GM21526 (cell line): ENCODE measurements at regions not wholly inside any gene's neighbourhood (a gene's known extent, or its start where the extent isn't known, plus 50 kb on each side); places are given as distances from the start of the nearest gene placed in this dataset.
"Not testable (repeated sequence)": the region's sequence is repeated elsewhere in the genome, so short reads cannot be mapped to it uniquely, and the experiment has no call there.

Experiments
- ATAC-seq: cut with Tn5 transposase; IDR thresholded peaks from one replicate; pipeline ENCODE4 v1.9.1; 2021; ENCODE audit warnings: moderate library complexity; ENCODE audit not compliant: unreplicated experiment, low FRiP score

DNA sequence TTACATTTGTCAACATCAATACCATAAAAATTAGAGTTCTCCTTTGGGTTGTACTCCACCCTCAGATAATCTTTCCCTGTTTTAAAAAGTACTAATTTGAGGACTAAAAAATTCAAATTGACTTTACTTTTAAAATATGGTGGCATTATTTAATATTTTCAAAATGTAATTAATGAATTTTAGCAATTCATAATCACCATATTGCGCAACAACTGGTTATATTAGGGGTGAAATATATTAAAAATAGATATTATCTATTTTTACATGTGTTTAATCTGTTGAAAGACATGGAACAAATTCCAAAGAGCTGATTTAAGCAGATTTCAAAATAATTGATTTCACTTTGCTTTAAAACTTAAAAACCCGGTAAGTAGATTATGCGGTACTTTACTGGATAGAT lies 236.6 kb upstream of the NOL4 start:
- ATAC-seq = no peak

DNA sequence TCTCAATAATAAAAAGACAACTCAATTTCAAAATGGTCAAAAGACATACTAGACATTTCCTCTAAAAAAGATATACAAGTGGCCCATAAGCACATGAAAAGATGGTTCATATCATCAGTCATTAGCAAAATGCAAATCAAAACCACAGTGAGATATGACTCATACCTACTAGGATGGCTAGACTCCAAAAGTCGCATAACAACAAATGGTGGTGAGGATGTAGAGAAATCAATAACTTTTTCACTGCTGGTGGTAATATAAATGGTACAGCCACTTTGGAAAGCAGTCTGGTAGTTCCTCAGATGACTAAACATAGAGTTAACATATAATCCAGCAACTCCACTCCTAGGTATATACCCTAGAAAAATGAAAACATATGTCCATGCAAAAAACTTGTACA lies 242.3 kb upstream of the NOL4 start:
- ATAC-seq = no peak

GRCh38 chr18:34480162-34480700 lies 229.9 kb upstream of the DTNA start:
- ATAC-seq = no peak

GRCh38 chr18:34482204-34482603 lies 227.9 kb upstream of the DTNA start:
- no peak for ATAC-seq

DNA sequence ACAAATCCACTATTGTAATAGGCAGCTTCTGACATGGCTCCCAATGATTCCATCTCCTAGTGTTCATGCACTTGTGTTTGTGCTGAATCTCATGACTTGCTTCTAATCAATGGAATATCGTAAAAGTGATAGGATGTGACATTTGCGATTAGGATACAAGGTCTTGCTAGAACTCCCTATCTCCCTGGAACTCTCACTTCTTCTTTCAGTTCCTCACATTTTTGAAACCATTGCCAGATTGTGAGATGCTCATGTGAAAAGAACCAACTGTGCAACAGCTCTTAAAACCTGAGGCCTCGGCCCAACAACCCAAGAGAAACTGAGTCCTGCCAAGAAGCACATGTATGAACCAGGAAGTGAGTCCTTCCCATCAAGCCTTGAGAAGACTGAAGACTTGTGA lies 226.9 kb upstream of the DTNA start:
- ATAC-seq = no peak

GRCh38 chr18:34491719-34492118 lies 218.4 kb upstream of the DTNA start:
- ATAC-seq = no peak

DNA sequence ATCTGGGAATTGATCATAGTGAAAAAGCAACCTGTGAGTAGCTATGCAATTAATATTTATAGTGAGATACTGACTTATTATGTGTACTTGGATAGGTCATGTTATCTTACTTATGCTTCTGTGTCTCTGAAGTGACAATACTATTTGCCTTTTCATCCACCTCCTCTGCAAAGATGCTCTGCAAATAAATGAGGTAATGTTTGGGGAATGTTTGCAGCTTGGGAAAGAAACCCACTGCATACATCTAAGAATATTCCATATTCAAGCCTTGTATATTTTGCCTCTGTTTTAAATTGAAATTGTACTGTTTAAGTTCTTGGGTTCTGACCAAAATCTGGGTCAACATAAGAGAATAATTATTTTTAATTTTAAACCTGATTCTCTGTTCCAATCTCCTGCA lies 217.4 kb upstream of the DTNA start:
- no peak for ATAC-seq

DNA sequence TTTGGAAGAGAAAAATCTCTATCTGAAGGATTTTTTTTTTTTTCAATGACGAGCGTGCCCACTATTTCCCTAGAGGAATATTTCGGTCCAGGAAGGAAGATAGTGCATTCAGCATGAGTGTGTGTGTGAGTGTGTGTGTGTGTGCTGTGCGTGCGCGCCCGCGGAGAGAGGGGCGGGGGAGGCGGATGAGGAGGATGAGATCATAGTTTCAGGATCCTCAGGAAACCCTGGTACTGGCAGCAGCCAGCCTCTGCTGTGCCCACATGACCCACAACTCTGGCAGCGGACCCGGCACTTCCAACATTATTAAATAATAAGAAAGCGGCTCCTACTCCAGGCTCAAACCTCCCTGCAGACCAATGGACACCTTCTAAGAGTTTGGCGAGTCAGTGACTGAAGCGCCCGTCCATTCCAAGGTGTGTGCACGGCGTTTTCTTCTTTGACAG lies 217.0 kb upstream of the DTNA start:
- ATAC-seq = peak; percentile 62

DNA sequence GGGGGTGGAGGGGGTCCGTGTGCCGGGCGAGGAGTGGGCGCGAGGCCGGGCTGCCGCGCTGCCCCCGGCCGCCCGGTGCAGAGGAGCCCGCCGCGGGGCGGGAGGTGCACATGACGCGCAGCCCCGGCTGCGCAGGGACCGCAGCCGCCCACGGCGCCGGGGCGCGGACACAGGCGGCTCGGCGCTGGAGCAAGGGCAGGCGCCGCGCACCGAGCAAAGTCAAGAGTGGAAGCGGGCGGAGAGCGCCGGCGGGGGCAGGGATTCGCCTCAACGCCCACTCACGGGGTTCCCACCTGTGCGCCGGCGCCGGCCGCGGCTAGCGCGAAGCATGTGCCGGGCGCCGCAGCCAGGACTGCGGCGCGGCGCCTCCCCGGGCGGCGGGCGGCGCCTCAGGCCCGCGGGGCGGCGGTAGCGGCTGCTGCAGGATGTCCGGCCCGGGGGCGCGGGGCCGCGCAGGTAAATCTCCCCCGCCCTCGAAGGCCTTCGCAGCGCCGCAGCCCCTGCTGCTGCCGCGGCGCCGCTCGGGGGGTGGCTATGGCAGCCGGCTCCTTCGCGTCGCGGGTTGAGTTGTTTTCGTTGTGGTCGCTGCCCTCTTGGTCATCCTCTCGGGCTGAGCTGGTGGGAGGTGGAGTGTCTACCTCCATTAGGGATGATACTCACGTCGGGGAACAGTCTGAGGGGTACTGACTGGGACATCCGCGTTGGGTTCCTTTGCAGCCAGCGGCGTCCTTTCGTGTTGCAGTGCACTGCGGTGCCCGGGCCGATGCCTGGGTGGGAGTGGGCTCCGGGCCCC lies 216.3 kb upstream of the DTNA start:
- peak; percentile 65 for ATAC-seq

DNA sequence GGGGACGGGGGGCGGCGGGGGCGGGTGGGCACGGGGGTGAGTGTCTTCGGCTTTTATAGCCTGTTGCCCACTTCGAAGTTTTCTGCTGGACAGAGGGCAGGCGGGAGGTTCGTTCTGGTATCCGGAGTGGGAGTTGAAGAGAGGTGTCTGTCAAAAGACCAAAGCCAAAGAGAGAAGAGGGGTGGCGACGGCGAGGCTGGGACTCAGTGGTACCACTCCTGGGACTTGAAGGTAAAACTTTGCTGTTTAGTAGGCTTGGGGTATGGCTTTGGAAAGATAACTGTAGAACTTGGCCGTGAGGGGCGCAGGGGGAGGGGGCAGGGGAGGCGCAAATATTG lies 215.8 kb upstream of the DTNA start:
- ATAC-seq = no peak

DNA sequence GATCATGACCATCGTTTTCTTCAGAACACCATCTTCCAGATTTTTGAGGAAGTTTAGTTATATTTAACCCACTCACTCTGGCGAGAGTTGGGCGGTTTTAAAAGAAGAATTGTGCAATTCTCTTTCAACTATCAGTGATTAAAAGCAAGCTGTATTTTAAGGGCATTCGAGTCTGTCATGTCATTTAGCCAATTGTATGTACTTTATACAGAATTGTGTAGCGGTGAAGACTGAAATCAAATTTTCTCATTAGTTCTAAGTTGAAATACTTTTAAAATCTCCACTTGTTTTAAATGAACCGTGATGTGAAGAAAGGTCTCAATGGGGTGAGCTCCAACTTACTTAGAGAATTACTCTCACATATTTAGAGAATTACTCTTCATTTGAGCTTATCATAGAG lies 214.6 kb upstream of the DTNA start:
- no peak for ATAC-seq

- no peak for ATAC-seq
Observed at GRCh38 chr18:34501553-34501952, 208.5 kb upstream of the DTNA start.

DNA sequence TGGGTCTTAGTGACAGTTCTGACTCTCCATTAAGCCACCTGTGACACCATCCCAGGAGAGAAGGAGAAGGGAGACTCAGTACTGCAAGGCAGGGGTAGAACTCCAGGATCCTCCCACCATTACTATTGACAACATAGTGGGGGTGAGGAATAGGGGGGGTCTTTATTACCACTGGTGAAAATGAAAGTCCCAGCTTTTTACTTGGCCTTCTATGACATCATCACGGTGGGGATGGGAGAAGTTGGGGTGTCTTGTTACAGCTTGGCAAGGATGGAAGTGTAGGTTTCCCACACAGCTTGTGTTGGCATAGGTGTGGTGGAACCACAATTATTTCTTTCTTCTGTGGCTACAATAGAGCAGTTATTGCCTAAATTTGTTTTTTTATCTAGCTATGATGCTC lies 203.9 kb upstream of the DTNA start:
- ATAC-seq = no peak

GRCh38 chr18:34509163-34509562 lies 200.9 kb upstream of the DTNA start:
- no peak for ATAC-seq

GRCh38 chr18:34509879-34510586 lies 200.1 kb upstream of the DTNA start:
- no peak for ATAC-seq

- ATAC-seq = no peak
Observed at GRCh38 chr18:34510926-34511325, 199.2 kb upstream of the DTNA start.

- no peak for ATAC-seq
Observed at GRCh38 chr18:34511435-34511834, 198.7 kb upstream of the DTNA start.

- ATAC-seq = no peak
Observed at GRCh38 chr18:34511879-34512278, 198.2 kb upstream of the DTNA start.

GRCh38 chr18:34514238-34514637 lies 195.9 kb upstream of the DTNA start:
- no peak for ATAC-seq

GRCh38 chr18:34514957-34515356 lies 195.1 kb upstream of the DTNA start:
- no peak for ATAC-seq

GRCh38 chr18:34516355-34516754 lies 193.7 kb upstream of the DTNA start:
- ATAC-seq = not testable (repeated sequence)

DNA sequence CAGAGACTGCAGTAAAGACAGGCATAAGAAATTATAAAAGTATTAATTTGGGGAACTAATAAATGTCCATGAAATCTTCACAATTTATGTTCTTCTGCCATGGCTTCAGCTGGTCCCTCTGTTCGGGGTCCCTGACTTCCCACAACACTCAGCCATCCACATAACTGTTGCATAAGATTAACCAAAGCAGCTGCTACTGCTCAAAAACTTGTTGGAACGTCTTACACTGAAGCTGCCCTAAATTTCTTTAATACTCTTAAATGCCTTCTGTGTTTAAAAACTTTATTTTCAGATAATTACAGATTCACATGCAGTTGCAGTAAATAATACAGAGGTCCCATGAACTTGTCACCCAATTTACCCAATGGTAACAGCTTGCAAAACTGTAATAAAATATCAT lies 193.1 kb upstream of the DTNA start:
- not testable (repeated sequence) for ATAC-seq
